Medulla oblongata (tissue), 1 donor: ENCODE measurements at regions not wholly inside any gene's neighbourhood (a gene's known extent, or its start where the extent isn't known, plus 50 kb on each side); places are given as distances from the start of the nearest gene placed in this dataset.
"Not testable (repeated sequence)": the region's sequence is repeated elsewhere in the genome, so short reads cannot be mapped to it uniquely, and the experiment has no call there.

Experiments
- DNase-seq: peaks from one replicate; pipeline ENCODE4 v3.0.0-alpha.2; 2015; ENCODE audit errors: extremely low spot score

DNA sequence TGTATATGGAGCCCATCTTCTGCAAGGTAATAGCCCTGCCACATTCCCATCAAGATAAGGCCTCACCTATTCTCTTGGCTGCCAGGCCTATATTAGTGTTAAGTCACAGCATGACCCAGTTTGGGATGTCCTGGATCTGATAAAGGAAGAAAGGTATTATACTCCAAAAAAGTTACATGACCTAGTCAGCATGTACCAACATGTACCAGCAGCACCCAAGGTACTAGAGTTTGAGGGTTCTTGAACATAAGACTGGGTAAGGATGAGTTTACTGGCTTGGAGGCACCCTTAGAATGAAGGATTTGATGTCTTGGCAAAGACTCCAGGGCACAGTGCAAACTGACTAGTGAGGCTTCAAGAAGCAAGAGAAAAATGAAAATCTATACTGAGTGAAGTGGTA is 232.5 kb downstream of the SQOR start:
- no peak for DNase-seq

DNA sequence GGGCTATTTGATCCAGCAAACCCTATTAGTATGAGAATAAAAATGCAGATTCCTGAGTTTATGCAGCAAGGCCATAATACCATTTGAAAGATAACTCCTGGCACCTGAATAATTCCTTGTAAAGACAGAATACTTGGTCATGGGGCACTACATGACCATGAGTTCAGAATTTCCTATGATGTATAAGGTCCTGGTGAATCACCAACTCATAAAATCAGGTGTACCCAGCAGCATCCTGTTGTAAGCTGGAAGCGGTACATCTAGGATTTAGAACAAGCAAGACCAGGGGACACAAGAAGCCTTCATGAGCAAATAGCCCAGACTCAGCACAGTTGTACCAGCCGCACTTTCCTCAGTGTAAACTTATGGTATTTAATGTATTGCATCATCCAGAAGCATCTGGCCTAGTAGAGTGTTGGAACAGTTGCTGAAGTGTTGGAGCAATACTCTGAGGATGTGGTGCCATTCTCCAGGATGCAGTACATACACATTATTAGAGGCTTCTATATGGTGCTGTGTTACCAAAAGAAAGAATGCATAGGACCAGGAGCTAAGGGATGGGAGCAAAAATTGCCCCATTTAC is 233.4 kb downstream of the SQOR start:
- no peak for DNase-seq

DNA sequence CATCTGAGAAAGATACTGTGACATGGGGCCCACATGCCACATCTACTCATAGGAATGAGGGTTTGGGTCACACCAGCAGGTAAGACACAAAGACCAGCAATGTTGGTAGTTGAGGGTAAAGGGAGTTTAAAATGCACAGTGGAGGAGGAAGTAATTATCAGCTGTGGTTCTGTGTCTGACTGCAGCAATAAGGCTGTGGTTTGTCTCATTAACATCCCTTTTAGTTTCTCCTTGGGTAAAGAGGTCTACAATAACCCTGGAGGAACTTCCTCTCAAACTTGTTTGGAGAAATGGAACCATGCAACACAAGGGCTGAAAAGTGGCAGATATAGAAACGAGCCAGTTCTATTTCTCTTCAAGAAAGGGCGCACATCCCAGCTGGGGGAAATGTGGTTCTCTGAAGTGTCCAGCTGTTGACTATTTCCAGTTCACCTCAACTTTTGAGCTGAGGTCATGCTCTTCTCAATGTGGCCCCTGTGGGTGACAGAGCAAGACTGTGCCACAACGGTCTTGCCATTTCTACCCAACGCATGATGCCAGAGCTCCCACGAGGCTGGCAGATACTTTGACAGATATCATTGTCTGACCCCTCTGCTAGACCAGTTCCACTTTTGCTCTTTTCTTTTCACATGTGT is 234.3 kb downstream of the SQOR start:
- DNase-seq: no peak

DNA sequence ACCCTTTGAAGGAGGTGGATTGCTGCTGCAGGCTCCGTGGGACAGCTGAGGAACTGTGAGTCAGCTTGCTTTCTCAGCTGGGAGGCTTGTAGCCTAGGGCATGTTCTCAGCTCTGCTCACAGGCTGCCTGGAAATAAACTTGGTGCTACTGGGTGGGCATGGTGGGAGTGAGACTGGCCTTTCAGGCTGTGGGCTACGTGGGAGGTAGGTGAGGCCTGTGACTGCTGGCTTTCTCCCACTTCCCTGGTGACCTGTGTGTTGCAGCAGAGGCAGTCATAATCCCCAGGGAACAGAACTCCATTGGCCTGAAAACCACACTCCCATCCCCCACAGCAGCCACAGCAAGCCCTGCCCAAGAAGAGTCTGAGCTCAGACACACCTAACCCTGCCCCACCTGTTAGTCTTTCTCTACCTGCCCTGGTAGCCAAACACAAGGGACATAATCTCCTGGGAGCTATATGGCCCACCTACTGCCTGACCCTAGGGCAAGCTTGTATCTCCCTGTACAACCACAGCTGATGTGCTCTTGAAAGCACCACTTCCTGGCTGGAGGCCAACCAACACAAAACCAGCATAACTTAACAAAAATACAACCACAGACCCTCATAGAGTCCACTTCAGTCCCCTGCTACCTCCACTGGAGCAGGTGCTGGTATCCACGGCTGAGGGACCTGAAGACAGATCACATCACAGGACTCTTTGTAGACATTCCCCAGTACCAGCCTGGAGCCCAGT is 236.5 kb downstream of the SQOR start:
- DNase-seq: no peak

DNA sequence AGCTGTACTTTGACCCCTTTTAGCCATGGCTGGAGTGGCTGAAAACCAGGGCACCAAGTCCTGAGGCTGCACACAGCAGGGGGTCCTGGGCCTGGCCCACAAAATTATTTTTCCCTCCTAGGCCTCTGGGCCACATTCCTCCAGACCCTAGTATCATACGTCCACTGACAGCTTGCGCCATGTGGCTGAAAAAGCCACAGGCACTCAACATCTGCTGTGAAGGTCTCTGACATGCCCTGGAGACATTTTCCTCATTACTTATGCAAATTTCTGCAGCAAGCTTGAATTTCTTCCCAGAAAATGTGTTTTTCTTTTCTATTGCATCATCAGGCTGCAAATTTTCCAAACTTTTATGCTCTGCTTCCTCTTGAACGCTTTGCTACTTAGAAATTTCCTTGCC is 239.0 kb downstream of the SQOR start:
- DNase-seq: no peak

DNA sequence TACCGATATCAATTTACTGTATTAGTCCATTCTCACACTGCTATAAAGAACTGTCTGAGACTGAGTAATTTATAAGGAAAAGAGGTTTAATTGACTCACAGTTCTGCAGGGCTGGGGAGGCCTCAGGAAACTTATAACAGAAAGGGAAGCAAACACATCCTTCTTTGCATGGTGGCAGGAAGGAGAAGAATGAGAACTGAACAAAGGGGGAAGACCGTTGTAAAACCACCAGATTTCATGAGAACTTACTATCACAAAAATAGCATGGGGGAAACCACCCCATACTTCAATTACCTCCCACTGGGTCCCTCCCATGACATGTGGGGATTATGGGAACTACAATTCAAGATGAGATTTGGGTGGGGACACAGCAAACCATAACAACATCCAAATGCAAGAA is 239.7 kb downstream of the SQOR start:
- DNase-seq: not testable (repeated sequence)

DNA sequence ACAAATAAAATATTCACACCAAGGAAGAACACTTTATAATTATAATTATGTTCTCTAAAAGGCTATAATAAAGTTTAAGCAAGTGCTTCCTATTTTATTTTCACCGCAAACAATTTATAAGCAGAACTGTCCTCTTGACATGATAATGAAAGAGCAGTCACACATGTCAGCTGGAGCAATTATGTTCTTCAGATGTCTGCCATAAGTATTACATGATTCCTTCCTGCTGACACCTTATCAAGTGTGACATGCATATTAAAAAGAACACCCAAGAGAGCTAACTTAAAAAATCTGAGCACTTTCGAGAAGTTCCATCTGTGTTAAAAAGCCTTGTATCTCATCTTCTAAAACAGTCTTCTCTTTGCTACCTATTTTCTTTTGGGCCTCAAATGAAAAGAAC is 249.5 kb downstream of the SQOR start:
- DNase-seq: no peak

DNA sequence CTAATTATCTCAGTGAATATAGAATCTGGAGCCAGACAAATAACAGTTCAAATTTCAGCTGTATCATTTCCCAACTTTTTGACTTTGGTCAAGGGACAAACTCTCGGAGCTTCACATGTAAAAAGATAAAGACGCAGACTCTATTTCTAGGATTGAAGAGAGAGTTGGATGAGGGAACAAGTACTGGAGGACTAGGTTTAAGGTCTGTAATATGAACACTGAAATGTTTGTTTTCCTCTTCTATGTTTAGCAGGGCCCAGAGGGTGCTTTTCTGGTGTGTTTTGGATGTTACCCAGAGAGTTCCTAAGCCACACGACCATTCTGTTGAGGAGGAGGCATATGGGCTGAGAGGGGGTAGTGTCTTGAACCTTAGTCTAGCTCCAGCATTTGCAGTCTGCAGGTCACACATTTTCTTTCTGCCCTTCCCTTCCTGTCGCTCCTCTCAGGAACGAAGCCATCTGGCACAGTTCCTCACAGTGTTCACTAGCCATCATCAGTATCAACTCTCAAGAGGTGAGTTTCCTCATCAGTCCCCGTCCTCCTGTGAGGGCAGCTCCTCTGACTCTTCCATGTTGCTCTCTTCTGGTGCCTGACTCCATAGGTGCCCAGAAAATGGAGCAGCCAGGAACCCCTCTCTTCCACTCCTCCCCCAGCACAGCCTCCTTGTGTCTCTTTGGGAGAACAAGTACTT is 250.1 kb downstream of the SQOR start:
- DNase-seq: no peak

DNA sequence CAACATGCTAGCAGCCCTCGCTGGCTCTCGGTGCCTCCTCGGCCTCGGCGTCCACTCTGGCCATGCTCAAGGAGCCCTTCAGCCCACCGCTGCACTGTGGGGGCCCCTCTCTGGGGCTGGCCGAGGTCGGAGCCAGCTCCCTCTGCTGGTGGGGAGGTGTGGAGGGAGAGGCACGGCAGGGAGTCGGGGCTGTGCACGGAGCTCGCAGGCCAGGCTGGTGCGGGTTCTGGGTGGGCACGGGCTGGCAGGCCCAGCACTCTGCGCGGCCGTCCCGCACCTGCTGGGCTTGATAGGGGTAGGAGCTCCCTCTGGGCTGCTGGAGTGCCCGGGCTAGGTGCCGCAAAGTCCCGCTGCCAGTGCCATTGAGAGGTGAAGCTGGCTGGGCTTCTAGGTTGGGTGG is 251.0 kb downstream of the SQOR start:
- no peak for DNase-seq

DNA sequence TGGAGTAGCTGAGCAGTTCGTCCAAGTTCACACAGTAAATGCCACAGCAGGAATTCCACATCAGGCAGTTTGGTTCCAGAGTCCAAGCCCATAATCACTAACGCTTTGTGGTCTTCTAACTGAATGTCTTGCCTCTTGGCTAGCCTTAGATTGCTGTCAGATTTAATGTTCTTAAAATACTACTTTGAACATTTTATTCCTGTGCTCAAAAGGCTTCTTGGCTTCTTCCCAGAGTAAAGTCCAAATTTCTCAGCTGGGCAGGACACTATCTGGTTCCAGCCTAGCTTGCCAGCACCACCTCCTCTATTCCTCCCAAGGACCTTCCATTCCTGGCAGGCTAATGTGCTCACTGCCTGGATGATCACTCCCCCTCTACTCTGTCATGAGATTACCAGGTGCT is 256.9 kb downstream of the SQOR start:
- peak; percentile 31 for DNase-seq

DNA sequence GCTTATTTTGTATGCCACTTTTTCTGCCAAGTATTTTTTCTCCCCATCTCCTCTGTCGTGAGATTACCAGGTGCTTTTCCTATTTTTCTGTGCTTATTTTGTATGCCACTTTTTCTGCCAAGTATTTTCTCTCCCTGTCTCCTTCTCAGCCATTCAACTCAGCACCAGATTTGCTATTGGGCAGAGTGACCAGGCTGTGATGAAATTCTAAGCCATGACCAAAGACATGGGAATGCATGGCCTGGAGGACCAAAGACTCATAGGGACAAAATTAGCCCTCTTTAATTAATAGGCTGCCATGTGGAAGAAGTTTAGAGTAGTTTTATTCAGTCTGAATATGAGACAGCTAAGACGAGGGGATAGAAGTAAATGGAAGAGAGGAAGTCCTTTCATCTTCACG is 257.4 kb downstream of the SQOR start:
- no peak for DNase-seq

DNA sequence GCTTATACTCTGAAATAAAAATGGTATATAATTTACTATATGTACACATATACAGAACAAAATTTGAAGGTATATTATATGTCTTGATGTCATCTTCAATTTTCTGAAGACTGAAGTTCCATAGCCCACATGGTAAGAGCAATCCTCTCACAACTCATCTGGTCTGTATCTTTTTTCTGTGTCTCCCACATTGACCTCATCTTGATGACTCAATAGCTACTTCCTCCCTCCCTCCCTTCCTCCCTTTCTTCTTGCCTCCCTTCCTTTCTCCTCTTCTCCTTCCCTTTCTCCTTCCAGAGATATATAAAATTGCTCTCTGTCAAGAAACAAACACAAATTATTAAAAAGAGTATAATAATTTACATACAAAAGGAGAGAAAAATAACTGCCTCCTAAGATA is 268.5 kb downstream of the SQOR start:
- no peak for DNase-seq

DNA sequence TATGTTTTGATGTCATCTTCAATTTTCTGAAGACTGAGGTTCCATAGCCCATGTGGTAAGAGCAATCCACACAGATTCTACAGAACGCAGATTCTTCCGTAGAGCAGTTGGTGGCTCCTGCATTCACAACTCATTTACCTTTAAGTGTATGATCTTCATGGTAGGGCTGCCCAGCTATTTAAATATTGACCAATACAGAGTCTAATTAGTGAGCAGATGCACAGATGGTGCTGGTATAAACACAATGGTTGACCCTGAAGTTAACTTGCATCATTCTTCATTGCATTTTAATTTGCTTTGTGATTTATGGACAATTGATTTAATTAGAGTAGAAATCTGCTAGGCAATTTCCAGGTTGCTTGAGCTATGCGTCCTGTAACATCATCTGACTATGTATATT is 269.2 kb downstream of the SQOR start:
- no peak for DNase-seq

DNA sequence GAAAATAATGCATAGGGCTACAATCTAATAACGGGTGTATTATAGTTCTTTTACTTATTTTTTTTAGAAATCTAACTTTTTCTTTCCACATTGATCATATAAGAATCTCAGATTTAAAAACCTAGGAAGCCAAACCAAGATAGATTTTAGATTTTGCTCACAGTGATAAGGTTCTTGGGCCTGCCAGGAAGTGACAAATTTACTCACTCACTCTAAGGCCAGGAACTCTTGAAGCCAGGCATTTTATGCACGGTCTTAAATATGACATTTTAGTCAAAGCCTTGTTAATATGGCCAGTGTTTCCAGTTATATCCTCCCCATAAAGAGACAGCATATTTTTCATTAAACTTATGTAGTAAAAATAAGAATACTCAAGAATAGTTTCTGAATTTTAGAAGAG is 271.4 kb downstream of the SQOR start:
- no peak for DNase-seq

DNA sequence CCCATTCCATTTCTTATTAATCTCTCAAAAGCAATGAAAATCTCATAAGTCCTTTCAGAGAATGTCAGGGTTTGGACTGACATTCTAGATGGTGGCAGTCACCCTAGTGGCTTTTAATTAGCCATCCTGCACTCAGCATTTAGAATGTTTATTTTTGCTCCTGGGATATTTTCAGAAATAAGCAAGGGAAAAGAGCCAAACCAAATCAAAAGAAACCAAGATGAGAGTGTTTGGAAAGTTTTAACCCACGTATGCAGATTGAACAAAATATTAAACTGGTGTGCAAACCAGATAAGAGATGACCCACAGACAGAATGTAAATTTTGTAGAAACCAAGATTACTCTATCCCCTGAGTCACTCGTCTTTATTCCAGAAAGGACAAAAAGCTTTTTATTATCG is 275.8 kb downstream of the SQOR start:
- no peak for DNase-seq

DNA sequence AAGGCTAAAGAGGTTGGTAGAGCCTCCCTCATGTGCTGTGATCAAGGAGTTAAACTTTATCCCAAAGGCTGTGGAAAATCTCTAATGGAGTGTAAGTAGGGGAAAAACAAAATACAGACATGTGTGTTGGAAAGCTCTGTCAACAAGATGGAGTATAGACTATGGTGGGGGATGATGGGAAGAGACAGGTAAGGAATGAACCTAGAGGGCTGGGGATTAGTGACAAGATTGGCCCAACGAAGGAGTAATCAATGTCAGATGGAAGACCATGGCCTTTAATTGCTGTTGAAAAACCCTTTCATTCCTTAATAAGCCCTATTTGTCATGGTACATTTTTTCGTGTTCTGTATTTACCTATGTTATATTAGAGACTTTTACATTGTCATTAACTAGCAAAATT is 278.6 kb downstream of the SQOR start:
- no peak for DNase-seq

DNA sequence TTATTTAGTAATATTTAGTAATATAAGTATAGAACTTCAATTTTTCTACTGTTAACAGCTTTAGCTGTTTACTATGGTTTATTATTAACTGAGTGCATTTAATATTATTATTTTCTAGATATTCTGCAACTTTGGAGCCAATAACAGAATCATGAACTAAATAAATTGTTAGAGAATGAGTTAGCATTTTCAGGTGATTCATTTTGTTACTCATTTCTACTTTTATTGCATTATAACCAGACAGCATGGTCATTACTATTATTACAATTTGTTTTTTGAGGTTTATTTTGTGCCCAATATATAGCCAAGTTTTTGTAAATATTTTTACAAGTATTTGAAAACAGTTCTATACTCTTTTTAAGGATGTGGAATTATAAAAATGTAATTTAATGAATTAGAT is 279.6 kb downstream of the SQOR start:
- DNase-seq: no peak

DNA sequence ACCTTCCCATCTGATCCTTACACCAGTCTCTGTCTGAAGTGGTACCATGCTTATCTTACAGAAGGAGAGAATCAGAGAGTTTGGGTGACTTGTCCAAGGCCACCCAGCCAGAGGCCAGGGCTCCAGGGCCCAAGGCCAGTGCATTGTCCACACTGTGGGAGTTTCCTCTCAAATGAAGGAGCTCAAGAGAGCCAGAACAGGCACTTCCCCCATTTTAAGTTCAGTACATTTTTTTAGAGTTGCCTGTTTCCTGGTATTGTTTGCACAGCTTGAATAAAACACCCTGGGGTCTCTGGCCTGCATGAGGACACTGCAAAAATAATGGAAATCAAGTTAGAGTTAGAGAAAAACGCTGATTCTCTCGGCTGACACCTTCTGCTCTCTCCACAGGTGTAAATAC is 284.0 kb downstream of the SQOR start:
- no peak for DNase-seq

DNA sequence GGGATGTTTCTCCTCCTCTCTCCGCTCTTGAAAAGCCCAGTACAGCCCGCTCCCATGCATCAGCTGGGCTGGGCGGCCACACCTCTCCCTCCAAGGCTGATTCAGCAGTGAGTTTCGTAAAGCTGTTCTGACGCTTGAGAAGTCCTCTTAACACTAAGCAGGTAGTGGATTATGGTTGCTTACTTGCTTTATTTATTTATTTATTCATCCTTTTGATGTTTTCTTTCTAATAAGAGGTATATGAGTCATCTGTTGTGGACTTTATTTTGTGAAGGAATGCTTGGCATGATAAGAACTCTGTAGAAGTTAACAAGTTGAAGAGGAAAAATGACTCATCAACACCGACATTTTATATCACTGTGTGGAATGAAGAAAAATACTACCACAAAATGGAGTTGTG is 285.0 kb downstream of the SQOR start:
- DNase-seq: no peak

DNA sequence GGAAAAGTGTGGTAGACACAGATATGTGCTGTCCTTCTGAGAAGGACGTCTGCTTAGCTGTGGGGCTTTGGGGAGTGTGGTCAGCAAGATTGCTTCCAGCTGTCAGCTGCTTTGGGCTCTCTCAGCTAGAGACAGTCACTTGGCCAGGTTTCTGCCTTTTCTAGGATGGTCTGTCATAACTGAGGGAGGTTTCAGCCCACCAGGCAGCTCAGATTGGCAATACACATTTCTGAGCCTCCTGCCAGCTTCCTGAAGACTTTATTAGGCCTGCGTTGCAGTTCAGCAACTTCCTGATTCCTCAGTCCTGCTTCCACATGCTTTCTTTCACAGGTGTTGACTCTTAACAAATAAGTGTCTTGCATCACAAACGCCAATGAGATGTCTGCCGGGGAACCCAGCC is 286.5 kb downstream of the SQOR start:
- DNase-seq: no peak

DNA sequence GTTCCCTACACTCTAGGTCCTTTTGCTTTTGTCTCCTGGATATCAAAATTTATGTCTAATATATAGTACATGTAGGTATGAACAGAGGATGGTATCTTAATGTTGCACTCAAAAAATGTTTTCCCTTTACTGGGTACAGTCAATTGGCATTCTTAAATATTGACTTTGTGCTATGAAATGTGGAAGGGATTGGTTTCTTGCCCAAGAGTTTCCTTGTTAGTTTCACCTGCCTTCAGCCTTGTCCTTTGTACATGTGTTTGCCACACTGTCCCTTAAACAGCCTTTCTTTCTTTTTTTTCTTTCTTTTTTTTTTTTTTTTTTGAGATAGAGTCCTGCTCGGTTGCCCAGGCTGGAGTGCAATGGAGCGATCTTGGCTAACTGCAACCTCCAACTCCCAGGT is 287.1 kb downstream of the SQOR start:
- no peak for DNase-seq

DNA sequence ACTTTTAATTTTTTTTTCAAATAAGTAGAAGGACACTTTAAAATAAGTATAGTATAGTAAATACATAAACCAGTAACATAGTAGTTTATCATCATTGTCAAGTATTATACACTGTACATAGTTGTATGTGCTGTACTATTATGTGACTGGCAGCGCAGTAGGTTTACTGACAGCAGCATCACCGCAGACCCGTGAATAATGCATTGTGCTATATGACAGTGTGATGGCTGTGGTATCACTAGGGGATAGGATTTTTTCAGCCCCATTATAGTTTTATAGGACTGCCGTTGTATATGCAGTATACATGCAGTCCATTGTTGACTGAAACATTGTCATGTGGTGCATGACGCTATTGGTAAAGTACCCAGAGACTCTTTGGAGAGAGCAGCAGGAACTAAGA is 306.5 kb downstream of the SQOR start:
- no peak for DNase-seq

DNA sequence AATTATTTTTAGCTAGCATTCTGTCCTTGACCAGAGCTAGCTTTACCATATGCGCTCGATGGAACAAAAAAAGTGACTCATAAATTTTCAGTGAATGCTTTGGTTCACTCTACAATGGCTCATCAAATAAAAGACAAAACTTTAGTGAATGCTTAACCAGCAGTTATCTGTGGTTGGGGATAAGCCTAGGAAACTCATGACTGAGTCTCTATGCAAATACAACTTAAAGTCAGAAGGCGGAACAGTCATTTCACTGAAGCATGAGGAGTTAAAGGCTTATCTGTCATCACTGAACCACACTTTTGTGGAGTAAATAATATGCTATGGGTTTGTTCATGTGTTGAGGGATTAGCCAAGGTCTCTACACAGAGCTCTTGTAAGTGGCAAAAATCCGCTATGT is 308.4 kb downstream of the SQOR start:
- no peak for DNase-seq
